Thymus (tissue), 11 donors: ENCODE measurements at regions not wholly inside any gene's neighbourhood (a gene's known extent, or its start where the extent isn't known, plus 50 kb on each side); places are given as distances from the start of the nearest gene placed in this dataset.

Experiments
- DNase-seq, 9 donors: peaks; one replicate each; pipeline ENCODE4 v3.0.0-alpha.2; 2013; ENCODE audit warnings: low spot score in 9 of 9, low read depth in 6 of 9, missing footprints in 1 of 9
- H3K27ac ChIP-seq, 2 donors: one replicate each; pipeline ENCODE4 v1.5.1; 2013; ENCODE audit warnings: control low read depth in 1 of 2, low read depth in 1 of 2, low read length in 1 of 2, mild to moderate bottlenecking in 1 of 2, moderate library complexity in 1 of 2
- H3K27me3 ChIP-seq, 2 donors: one replicate each; pipeline ENCODE4 v1.5.1; 2013; ENCODE audit warnings: low read length in 1 of 2; ENCODE audit not compliant: control insufficient read depth in 2 of 2, insufficient read depth in 1 of 2
- H3K36me3 ChIP-seq, 2 donors: one replicate each; pipeline ENCODE4 v1.5.1; 2013; ENCODE audit warnings: low read length in 1 of 2, mild to moderate bottlenecking in 1 of 2, moderate library complexity in 1 of 2; ENCODE audit not compliant: control insufficient read depth in 2 of 2, insufficient read depth in 2 of 2
- H3K4me1 ChIP-seq, 2 donors: one replicate each; pipeline ENCODE4 v1.5.1; 2013; ENCODE audit warnings: low read length in 2 of 2; ENCODE audit not compliant: control insufficient read depth in 2 of 2, insufficient read depth in 2 of 2
- H3K4me3 ChIP-seq, 2 donors: one replicate each; pipeline ENCODE4 v1.5.1; 2013; ENCODE audit warnings: low read length in 2 of 2, control low read depth in 1 of 2, mild to moderate bottlenecking in 1 of 2
- H3K9me3 ChIP-seq, 2 donors: one replicate each; pipeline ENCODE4 v1.5.1; 2013; ENCODE audit warnings: low read length in 1 of 2, mild to moderate bottlenecking in 1 of 2; ENCODE audit not compliant: control insufficient read depth in 2 of 2, insufficient read depth in 1 of 2
- WGBS: extraction: QIAGEN DNeasy Blood & Tissue Kit; methylation state at CpG from one replicate; pipeline ENCODE4 v1.1.7; 2013; 5-methylcytosine and 5-hydroxymethylcytosine counted together
- donor health status: healthy.

DNA sequence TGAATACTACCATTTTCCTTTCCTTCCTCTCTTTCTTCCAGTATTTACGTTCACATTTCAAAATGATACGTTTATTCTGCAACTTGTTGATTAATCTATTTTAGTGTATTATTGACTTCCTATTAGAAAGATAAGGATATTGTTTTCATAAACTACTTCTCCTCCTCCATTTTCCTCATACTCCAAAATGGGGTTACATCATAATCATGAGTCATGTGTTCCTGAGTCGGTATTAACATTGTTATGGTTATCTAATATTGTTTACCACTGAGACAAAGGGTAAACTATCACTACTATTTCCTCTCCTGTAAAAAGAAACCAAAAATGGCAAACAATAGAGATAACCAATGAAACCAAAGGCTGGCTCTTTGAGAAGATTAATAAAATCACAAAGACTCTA lies 126.5 kb upstream of the CDYL start:
- H3K36me3 ChIP-seq: no peaks in the 10 kb centered on the region
- no peak for DNase-seq
- H3K27me3 ChIP-seq: no peaks in the 10 kb centered on the region
- no peaks in the 10 kb centered on the region for H3K9me3 ChIP-seq
- H3K4me3 ChIP-seq: no peak overlapping the region
- peaks cover 0 to 14% of the 10 kb centered on the region in 2 donors for H3K4me1 ChIP-seq
- 94% methylated on average over 3 of the region's 3 CpGs for WGBS
- no peak overlapping the region for H3K27ac ChIP-seq

GRCh38 chr6:4647414-4648365 lies 128.5 kb upstream of the CDYL start:
- Histone ChIP-seq H3K9me3 (no peaks in the 10 kb centered on the region), H3K27ac (no peak overlapping the region)
- 25% methylated on average over 22 of the region's 22 CpGs for WGBS

DNA sequence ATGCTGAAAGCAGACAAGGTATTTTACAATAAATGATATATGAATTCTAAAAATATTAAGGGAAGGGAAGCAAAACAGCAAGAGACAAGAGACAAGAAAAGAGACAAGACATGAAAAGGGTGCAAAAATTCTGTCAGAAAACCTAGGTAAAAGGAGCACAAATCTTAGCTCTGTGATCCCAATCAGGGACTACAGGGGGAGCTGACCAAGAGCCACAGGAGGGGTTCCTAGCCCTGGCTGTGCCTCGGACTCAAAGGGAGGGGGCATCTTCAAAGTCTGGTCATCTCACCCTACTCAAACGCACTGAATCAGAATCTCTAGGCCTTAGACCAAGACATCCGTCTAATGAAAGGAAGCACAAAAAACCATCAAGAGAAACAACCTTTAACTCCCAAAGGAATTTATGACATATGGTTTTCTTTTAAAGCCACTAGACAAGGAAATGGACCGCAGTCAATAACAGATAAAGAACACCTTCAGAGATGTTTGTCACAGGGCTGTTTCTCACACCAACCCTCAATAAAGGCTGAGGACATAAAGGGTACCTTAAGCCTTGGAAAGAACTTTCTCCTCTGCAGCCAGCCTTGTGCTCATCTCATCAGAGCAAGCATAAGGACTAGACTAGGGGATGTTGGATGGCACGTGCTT lies 130.4 kb upstream of the CDYL start:
- no peak overlapping the region for H3K4me3 ChIP-seq
- 85% methylated on average over 5 of the region's 5 CpGs for WGBS

More at GRCh38 chr6:4647414-4648365, 128.5 kb upstream of the CDYL start:
- H3K36me3 ChIP-seq: no peaks in the 10 kb centered on the region
- peak; percentile 33 to 88 (median 65) for DNase-seq
- peaks cover 0 to 14% of the 10 kb centered on the region in 2 donors for H3K4me1 ChIP-seq
- H3K27me3 ChIP-seq: no peaks in the 10 kb centered on the region
- H3K4me3 ChIP-seq: peak overlapping the region; percentile 19 to 26

GRCh38 chr6:4644996-4645395 lies 131.2 kb upstream of the CDYL start:
- peaks cover 0 to 14% of the 10 kb centered on the region in 2 donors for H3K4me1 ChIP-seq
- no peak overlapping the region for H3K27ac ChIP-seq
- H3K9me3 ChIP-seq: no peaks in the 10 kb centered on the region
- H3K4me3 ChIP-seq: no peak overlapping the region
- H3K27me3 ChIP-seq: no peaks in the 10 kb centered on the region
- WGBS: 95% methylated on average over 2 of the region's 2 CpGs
- H3K36me3 ChIP-seq: no peaks in the 10 kb centered on the region
- DNase-seq: peak in 2 of 9 donors; percentile 11 to 28

More for the DNA sequence above, 130.4 kb upstream of the CDYL start:
- Histone ChIP-seq H3K4me1 (peaks cover 0 to 14% of the 10 kb centered on the region in 2 donors), H3K27ac (no peak overlapping the region), H3K9me3 (no peaks in the 10 kb centered on the region), H3K27me3 (no peaks in the 10 kb centered on the region), H3K36me3 (no peaks in the 10 kb centered on the region)
- DNase-seq: no peak

GRCh38 chr6:4641461-4641860 lies 134.7 kb upstream of the CDYL start:
- Histone ChIP-seq H3K4me1 (peaks cover 0 to 5% of the 10 kb centered on the region in 2 donors), H3K9me3 (no peaks in the 10 kb centered on the region), H3K27me3 (no peaks in the 10 kb centered on the region), H3K27ac (no peak overlapping the region), H3K36me3 (no peaks in the 10 kb centered on the region), H3K4me3 (no peak overlapping the region)
- DNase-seq: no peak
- WGBS: 98% methylated on average over 3 of the region's 3 CpGs

DNA sequence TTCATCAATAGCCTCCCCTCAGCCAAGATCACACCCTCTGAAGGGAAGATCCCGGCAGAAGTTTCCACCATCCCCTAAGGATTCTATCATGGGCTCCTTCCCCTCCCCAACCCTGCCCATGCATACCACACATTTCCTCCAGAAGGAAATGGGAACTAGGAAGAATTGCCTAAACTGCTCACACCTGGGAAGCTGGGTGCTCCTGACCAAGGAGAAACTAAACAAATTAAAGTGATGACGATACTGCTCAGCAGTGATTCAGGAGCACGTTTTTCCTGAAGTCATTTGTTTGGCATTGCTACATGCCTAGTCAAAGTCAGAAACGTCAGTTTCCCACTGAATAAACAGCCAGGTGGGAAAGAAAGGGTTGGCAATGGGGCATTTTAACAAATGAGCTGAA lies 136.1 kb upstream of the CDYL start:
- DNase-seq: no peak
- no peaks in the 10 kb centered on the region for H3K9me3 ChIP-seq

DNA sequence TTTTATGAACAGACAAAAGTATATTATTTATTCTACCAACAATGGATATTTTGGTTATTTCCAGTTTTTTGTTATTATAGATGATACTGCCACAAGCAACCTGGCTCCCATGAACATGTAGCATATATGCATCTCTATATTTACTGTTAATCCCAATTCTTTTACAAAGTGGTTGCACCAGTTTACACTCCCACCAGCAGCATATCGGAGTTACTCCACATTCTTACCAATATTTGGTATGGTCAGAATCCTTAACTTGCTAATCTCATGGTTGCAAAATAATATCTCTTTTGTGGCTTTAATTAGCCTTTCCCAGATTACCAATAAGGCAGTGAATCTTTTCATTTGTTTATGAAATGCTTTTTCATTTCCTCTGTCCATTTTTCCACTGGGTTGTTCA lies 137.6 kb upstream of the CDYL start:
- no peaks in the 10 kb centered on the region for H3K36me3 ChIP-seq
- no peaks in the 10 kb centered on the region for H3K9me3 ChIP-seq
- no peak overlapping the region for H3K27ac ChIP-seq
- no peaks in the 10 kb centered on the region for H3K27me3 ChIP-seq
- no peak overlapping the region for H3K4me3 ChIP-seq
- WGBS: 98% methylated on average over 1 of the region's 1 CpG
- DNase-seq: no peak
- no peaks in the 10 kb centered on the region for H3K4me1 ChIP-seq

More for the DNA sequence above, 136.1 kb upstream of the CDYL start:
- Histone ChIP-seq H3K36me3 (no peaks in the 10 kb centered on the region), H3K27me3 (no peaks in the 10 kb centered on the region), H3K4me1 (peaks cover 0 to 4% of the 10 kb centered on the region in 2 donors), H3K27ac (no peak overlapping the region), H3K4me3 (no peak overlapping the region)
- 67% methylated on average over 4 of the region's 4 CpGs for WGBS

DNA sequence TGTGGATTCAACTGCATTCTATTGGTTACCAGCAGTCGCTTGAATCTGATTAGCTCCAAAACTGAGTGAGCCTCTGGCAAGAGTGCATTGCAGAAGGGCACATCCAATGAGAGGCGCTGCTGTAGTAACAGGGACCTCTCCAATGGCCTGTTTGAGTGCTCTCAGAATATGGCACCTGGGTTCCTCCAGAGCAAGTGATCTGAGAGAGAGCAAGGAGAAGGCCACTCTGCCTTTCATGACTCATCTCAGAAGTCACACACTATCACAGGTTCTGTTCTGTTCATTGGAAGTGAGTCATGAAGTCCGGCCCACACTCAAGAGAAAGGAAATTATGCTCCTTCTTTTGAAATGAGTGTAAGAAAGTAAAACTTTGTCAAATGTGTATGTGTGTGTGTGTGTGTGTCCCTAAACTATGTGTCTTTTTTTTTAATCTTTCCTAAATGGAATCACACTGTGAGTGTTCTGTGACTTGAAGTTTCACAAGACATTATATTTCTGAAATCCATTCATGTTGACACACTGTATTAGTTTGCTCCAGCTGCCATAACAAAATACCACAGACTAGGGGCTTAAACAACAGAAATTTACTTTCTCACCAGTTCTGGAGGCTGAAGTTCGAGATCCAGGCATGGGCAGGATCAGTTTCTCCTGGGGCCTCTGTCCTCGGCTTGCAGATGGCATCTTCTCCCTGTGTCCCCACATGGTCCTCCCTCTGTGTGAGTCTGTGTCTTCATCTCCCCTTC lies 138.3 kb upstream of the CDYL start:
- Histone ChIP-seq H3K4me3 (no peak overlapping the region), H3K4me1 (no peaks in the 10 kb centered on the region), H3K27ac (no peak overlapping the region), H3K27me3 (no peaks in the 10 kb centered on the region), H3K36me3 (no peaks in the 10 kb centered on the region), H3K9me3 (no peaks in the 10 kb centered on the region)
- WGBS: 92% methylated on average over 5 of the region's 5 CpGs
- DNase-seq: no peak

DNA sequence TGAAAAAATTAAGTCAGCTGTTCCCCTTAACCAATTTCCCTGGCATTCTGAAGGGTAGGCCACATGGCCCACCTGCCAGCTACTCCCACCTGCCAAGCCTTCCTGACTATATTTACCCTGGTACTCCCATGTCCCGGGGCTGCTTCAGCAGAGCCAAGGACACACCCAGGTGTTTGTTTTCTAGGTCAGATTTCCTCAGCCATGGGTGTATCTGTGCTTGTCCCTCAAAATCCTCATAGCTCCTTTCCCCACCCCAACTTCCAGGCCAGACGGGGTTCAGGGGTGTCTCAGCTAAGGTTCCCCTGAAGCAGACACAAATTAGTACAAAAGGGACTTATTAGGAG lies 139.4 kb upstream of the CDYL start:
- H3K27me3 ChIP-seq: no peaks in the 10 kb centered on the region
- no peaks in the 10 kb centered on the region for H3K36me3 ChIP-seq
- no peak overlapping the region for H3K27ac ChIP-seq
- no peaks in the 10 kb centered on the region for H3K9me3 ChIP-seq
- H3K4me1 ChIP-seq: no peaks in the 10 kb centered on the region
- DNase-seq: no peak
- 94% methylated on average over 2 of the region's 2 CpGs for WGBS
- no peak overlapping the region for H3K4me3 ChIP-seq
